IMR-90 (cell line): ENCODE measurements at regions not wholly inside any gene's neighbourhood (a gene's known extent, or its start where the extent isn't known, plus 50 kb on each side); places are given as distances from the start of the nearest gene placed in this dataset.

ENCODE experiments used
- ATAC-seq: fragments of 200-7000 bp; cut with Tn5 transposase; 2 replicates; pipeline ENCODE4 v1.9.1; 2020; ENCODE audit warnings: low read depth, mild to moderate bottlenecking, moderate library complexity
- BruUV-seq: library from RNA; stranded (reverse); fragments of 400-500 nt; replicated peaks from 2 replicates; lab custom pipeline; 2021; lab: Mats Ljungman, UMichigan
- CTCF ChIA-PET: fragments of 300-600 bp; formaldehyde crosslinking; extraction: SDS; loops from one replicate; lab custom pipeline; 2021; ENCODE audit warnings: antibody characterized with exemption; lab: Yijun Ruan, JAX
- POLR2A ChIA-PET: fragments of 300-600 bp; sonication (Branson Sonifier 250); formaldehyde crosslinking; loops from one replicate; lab custom pipeline; 2022; ENCODE audit warnings: antibody characterized with exemption; ENCODE audit not compliant: unreplicated experiment; lab: Charles Lee
- DNase-seq: peaks from one replicate; pipeline ENCODE4 v3.0.0; 2013
- H2AFZ ChIP-seq: replicated peaks from 2 replicates; pipeline ENCODE3; 2013; ENCODE audit warnings: low read length, mild to moderate bottlenecking; ENCODE audit not compliant: poor library complexity
- H2AK5ac ChIP-seq: 2 replicates; pipeline ENCODE4 v1.6.1; 2013; ENCODE audit warnings: low read depth, low read length, inconsistent platforms
- H2AK9ac ChIP-seq: replicated peaks from 2 replicates; pipeline ENCODE3; 2013; ENCODE audit warnings: mild to moderate bottlenecking, low read depth, low read length, moderate library complexity; ENCODE audit not compliant: poor library complexity
- H2BK120ac ChIP-seq: 2 replicates; pipeline ENCODE4 v1.6.1; 2013; ENCODE audit warnings: low read depth, low read length, inconsistent platforms
- H2BK15ac ChIP-seq: 3 replicates; pipeline ENCODE4 v1.6.1; 2013; ENCODE audit warnings: low read depth, low read length, inconsistent platforms
- H2BK20ac ChIP-seq: 2 replicates; pipeline ENCODE4 v1.6.1; 2013; ENCODE audit warnings: low read depth, mild to moderate bottlenecking, inconsistent platforms, low read length, moderate library complexity
- H2BK5ac ChIP-seq: 2 replicates; pipeline ENCODE4 v1.6.1; 2013; ENCODE audit warnings: mild to moderate bottlenecking, low read depth, low read length, inconsistent platforms; ENCODE audit not compliant: poor library complexity, severe bottlenecking
- H3K14ac ChIP-seq: replicated peaks from 2 replicates; pipeline ENCODE4 v1.6.1; 2013; ENCODE audit warnings: low read depth, low read length, inconsistent platforms
- H3K18ac ChIP-seq: 2 replicates; pipeline ENCODE4 v1.6.1; 2013; ENCODE audit warnings: low read depth, low read length, control low read depth
- H3K23ac ChIP-seq: 2 replicates; pipeline ENCODE4 v1.6.1; 2013; ENCODE audit warnings: low read depth, low read length, inconsistent platforms
- H3K27ac ChIP-seq: 2 replicates; pipeline ENCODE4 v1.5.1; 2013; ENCODE audit warnings: mild to moderate bottlenecking, control low read depth, low read length; ENCODE audit not compliant: insufficient read depth
- H3K27me3 ChIP-seq: 2 replicates; pipeline ENCODE4 v1.6.1; 2013; ENCODE audit warnings: low read length; ENCODE audit not compliant: control insufficient read depth, insufficient read depth
- H3K36me3 ChIP-seq: 2 replicates; pipeline ENCODE4 v1.6.1; 2013; ENCODE audit warnings: low read length, mixed read lengths; ENCODE audit not compliant: control insufficient read depth, insufficient read depth
- H3K4ac ChIP-seq: 2 replicates; pipeline ENCODE4 v1.6.1; 2013; ENCODE audit warnings: low read depth, low read length, inconsistent platforms
- H3K4me1 ChIP-seq: 2 replicates; pipeline ENCODE4 v1.6.1; 2013; ENCODE audit warnings: low read length, mixed read lengths; ENCODE audit not compliant: control insufficient read depth, insufficient read depth
- H3K4me2 ChIP-seq: 2 replicates; pipeline ENCODE4 v1.6.1; 2013; ENCODE audit warnings: low read depth, mild to moderate bottlenecking, control low read depth, low read length, moderate library complexity
- H3K4me3 ChIP-seq: 2 replicates; pipeline ENCODE4 v1.5.1; 2013; ENCODE audit warnings: low read depth, mild to moderate bottlenecking, control low read depth, low read length, moderate library complexity; ENCODE audit not compliant: insufficient read depth
- H3K56ac ChIP-seq: 2 replicates; pipeline ENCODE4 v1.6.1; 2013; ENCODE audit warnings: low read length, inconsistent platforms; ENCODE audit not compliant: insufficient read depth; ENCODE audit errors: extremely low read depth
- H3K79me1 ChIP-seq, 2 experiments: 2 replicates each; pipeline ENCODE4 v1.6.1; 2013; ENCODE audit warnings: low read length in 2 of 2, inconsistent platforms in 1 of 2, low read depth in 1 of 2
- H3K9ac ChIP-seq: 2 replicates; pipeline ENCODE4 v1.6.1; 2013; ENCODE audit warnings: low read depth, low read length, control low read depth
- H3K9me1 ChIP-seq: 2 replicates; pipeline ENCODE4 v1.6.1; 2013; ENCODE audit warnings: low read length, inconsistent platforms; ENCODE audit not compliant: insufficient read depth
- H3K9me3 ChIP-seq: 2 replicates; pipeline ENCODE4 v1.6.1; 2013; ENCODE audit warnings: low read length; ENCODE audit not compliant: control insufficient read depth, insufficient read depth
- H4K20me1 ChIP-seq: 2 replicates; pipeline ENCODE4 v1.6.1; 2013; ENCODE audit warnings: low read length, inconsistent platforms; ENCODE audit not compliant: insufficient read depth
- H4K5ac ChIP-seq: 2 replicates; pipeline ENCODE4 v1.6.1; 2013; ENCODE audit warnings: mild to moderate bottlenecking, low read depth, low read length, control low read depth
- H4K8ac ChIP-seq, 2 experiments: 2 replicates each; pipeline ENCODE4 v1.6.1; 2013; ENCODE audit warnings: low read depth in 2 of 2, low read length in 2 of 2, control low read depth in 1 of 2, inconsistent platforms in 1 of 2
- H4K91ac ChIP-seq: 2 replicates; pipeline ENCODE4 v1.6.1; 2013; ENCODE audit warnings: low read depth, low read length, inconsistent platforms; ENCODE audit not compliant: insufficient read depth
- BHLHE40 ChIP-seq: fragments of 150-350 bp; IDR thresholded peaks from 2 replicates; pipeline ENCODE4 v1.6.1; 2016; ENCODE audit warnings: mild to moderate bottlenecking, low read depth, low read length
- CEBPB ChIP-seq: IDR thresholded peaks from 2 replicates; pipeline ENCODE4 v1.6.1; 2012; ENCODE audit warnings: low read depth, low read length, improper control_type of control experiment
- FOS ChIP-seq: fragments of 150-350 bp; IDR thresholded peaks from 2 replicates; pipeline ENCODE4 v1.6.1; 2016; ENCODE audit warnings: low read depth, low read length
- WGBS, 2 experiments: methylation state at CpG; one replicate each; pipeline versions ENCODE4 v1.1.5 to v1.1.7; 2013; ENCODE audit warnings: missing lambda C conversion rate in 2 of 2; ENCODE audit not compliant: insufficient read length in 1 of 2; ENCODE audit errors: extremely low coverage in 2 of 2; 5-methylcytosine and 5-hydroxymethylcytosine counted together
- dilution Hi-C: fragments of 300-500 bp; cut with HindIII; formaldehyde crosslinking; loops from one replicate; pipeline ENCODE4 v1.14.3; 2018; ENCODE audit warnings: low sequenced_read_pairs; ENCODE audit not compliant: unreplicated experiment
- in situ Hi-C: fragments of 300-500 bp; cut with MboI; formaldehyde crosslinking; loops from 3 replicates; pipeline ENCODE4 v1.14.3; 2019; ENCODE audit warnings: low sequenced_read_pairs, inconsistent platforms, mixed read lengths
- intact Hi-C: fragments of 100-400 bp; cut with micrococcal nuclease; formaldehyde crosslinking; loops from 2 replicates; pipeline ENCODE4 v1.10.0; 2022
- TF ChIP-seq, protein P1 (sequence below): fragments of 150-350 bp; IDR thresholded peaks from 2 replicates; pipeline ENCODE4 v1.6.1; 2016; ENCODE audit warnings: low read depth, mild to moderate bottlenecking, low read length, moderate library complexity, borderline replicate concordance

DNA sequence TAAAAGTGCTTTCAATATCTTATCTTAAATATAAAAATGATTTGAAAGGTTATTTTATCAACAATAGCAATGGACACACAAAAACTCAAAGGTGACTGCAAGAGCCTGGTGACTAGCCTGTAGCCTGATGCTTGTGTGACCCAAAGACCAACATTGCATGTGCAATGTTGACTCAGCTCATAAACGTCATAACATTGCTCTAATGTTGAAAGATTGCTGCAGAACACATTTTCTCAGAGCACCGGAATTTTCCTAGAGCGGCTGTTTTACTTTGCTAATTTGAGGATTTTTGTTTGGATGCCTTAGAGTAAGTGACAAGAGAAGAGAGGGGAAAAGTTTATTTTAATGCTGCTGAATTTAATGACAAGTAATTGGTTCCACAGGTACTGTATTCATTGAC lies 107.1 kb downstream of the RAB18 start:
- no TSS peak for BruUV-seq
- peak; percentile 85 for DNase-seq
- Histone ChIP-seq H3K4me3 (no peak overlapping the region), H3K23ac (no peak overlapping the region), H3K27ac (no peak overlapping the region), H3K9ac (no peak overlapping the region), H2AK9ac (no peak overlapping the region), H2AK5ac (no peak overlapping the region), H3K9me1 (no peaks in the 10 kb centered on the region), H3K36me3 (no peaks in the 10 kb centered on the region), H4K8ac (no peak overlapping the region), H2AFZ (no peak overlapping the region), H2BK5ac (no peak overlapping the region), H3K4me1 (0 out of 2 replicates have a peak, but pooled peaks cover 4% of the 10 kb centered on the region), H3K4me2 (no peak overlapping the region), H3K56ac (no peak overlapping the region), H4K20me1 (no peaks in the 10 kb centered on the region), H3K9me3 (no peaks in the 10 kb centered on the region), H3K4ac (no peak overlapping the region), H3K27me3 (peaks cover 2% of the 10 kb centered on the region), H3K79me1 (no peaks in the 10 kb centered on the region), H2BK120ac (no peak overlapping the region), H2BK15ac (no peak overlapping the region), H2BK20ac (no peak overlapping the region), H3K18ac (no peak overlapping the region), H4K5ac (no peak overlapping the region), H4K91ac (no peak overlapping the region), H3K14ac (no peak overlapping the region)
- TF ChIP-seq FOS (peak; percentile 22; the same call in 1 of the 2 replicates), CEBPB (peak; percentile 88), BHLHE40 (peak; percentile 81)
- TF ChIP-seq, protein P1, sequence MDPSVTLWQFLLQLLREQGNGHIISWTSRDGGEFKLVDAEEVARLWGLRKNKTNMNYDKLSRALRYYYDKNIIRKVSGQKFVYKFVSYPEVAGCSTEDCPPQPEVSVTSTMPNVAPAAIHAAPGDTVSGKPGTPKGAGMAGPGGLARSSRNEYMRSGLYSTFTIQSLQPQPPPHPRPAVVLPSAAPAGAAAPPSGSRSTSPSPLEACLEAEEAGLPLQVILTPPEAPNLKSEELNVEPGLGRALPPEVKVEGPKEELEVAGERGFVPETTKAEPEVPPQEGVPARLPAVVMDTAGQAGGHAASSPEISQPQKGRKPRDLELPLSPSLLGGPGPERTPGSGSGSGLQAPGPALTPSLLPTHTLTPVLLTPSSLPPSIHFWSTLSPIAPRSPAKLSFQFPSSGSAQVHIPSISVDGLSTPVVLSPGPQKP = no peak
- dilution Hi-C loops = no loop called here
- in situ Hi-C loops = no loop called here
- intact Hi-C loops = no loop called here
- ChIA-PET CTCF (no interaction called here), POLR2A (interaction anchor here (0.6 to 1.2 kb wide), 2 partner anchors 10 to 1014 kb away, joined by 3 to 4 read pairs; no protein-coding TSS in a partner anchor)
- ATAC-seq = peak; percentile 82
- WGBS, 2 experiments = no CpG with 5 or more reads among the region's 3 CpGs
